Activated CD4-positive, alpha-beta T cell treated with anti-CD3 and anti-CD28 coated beads for 24 hours (primary cell): ENCODE measurements at regions not wholly inside any gene's neighbourhood (a gene's known extent, or its start where the extent isn't known, plus 50 kb on each side); places are given as distances from the start of the nearest gene placed in this dataset.

ENCODE experiments used
- DNase-seq, 2 donors: peaks; one replicate each; pipeline ENCODE4 v3.0.0-alpha.2; 2020; ENCODE audit warnings: low read depth in 2 of 2

DNA sequence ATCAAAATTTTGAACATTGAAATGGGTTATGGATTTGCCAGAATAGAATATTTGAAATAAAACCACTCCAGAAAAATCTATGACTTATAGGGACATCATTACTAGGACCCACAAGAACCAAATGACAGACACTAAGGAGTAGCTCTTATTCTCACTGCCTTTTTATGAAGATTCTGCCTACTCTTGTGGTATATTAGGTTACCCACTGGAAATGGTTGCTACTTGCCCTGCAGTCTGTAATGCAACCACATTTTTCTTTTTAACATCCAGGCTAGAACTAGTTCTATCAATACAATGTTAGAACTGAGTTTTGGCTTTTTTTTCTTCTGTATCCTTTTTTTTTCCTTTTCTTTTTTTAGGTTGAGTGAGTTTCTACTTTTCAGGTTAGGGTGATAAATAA is 158.9 kb downstream of the PPP1R2C start:
- no peak for DNase-seq

DNA sequence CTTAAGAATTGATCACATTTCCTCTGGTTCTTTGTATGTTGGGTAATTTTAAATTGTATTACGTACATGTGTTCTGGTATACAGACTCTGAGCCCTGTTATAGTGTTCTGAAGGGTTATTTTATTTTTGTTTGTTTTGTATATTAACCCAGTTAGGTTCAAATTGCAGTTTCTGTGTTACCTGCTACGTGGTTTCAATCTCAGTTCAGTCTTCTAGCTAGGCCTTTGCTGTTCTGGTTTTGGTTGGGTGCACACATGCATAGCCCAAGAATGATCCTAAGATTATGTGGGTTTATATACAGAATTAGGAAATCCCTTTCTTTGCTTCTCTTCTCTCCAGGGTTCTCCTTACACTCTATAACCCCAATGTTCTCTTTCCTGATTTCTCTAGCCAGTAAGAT is 161.0 kb downstream of the PPP1R2C start:
- DNase-seq, result no peak

DNA sequence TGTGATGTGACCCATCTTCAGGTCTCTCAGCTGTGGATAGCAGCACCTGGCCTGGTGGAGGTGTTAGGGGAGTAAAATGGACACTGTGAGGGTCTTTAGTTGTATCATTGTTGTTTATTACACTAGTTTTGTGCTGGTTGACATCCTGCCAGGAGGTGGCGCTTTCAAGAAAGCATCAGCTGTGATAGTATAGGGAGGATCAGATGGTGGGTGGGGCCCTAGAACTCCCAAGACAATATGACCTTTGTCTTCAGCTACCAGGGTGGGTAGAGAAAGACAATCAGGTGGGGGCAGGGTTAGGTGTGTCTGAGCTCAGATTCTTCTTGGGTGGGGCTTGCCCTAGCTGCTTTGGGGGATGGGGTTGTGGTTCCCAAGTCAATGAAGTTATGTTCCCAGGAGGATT is 162.8 kb downstream of the PPP1R2C start:
- no peak for DNase-seq

DNA sequence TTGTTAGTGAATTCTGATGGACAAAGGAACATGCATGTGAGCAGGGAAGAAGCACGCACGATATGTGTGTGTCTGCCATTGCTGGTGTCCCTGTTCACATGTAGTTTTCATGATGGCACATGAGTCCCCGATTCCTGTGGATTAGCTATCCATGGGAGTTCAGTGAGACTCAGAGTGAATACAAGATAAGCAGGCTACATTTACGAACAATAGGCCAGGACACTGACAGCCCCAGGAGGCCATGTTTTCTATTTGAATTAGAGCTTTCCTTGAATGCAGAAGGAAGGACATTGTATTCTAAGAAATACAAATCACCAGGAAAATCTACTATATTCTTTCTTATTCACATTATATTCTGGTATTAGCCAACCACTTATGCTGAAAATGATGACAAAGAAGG is 171.4 kb downstream of the PPP1R2C start:
- DNase-seq, result no peak

DNA sequence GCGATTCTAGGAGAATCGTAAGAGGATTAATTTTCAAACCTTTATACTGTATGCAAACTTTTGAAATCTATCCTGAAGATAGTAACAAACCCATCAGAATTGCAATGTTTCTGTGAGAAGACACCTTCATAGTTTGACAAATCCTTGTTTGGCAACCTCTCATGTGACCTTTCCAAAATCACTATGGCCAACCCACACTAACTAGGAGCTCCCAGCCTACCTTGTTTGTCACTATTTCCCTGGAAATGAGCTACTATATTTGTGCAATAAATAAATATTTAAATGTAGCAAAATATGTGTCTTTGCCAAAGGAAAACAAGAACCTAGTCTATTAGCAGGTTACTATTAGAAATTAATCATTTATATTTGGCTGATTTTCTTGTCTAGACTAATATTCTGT is 173.7 kb downstream of the PPP1R2C start:
- DNase-seq, result no peak

DNA sequence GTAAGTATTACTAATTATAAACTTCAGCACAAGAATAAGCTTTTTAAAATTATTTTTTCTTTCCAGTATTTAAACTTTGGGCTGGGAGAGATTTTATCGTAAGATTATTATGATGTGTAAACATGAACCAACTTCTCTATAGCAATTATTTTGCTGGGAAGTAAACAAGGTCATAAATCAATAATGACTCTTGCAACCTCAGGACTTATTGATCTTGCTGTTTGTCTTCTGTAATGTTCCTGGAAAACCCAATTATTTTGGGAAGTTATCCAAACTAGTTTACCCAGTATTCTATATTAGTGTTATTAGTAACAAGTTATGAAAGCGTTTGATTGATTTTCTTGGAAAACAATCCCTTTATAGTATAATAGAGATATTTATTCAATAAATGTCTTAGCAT is 174.9 kb downstream of the PPP1R2C start:
- no peak for DNase-seq

DNA sequence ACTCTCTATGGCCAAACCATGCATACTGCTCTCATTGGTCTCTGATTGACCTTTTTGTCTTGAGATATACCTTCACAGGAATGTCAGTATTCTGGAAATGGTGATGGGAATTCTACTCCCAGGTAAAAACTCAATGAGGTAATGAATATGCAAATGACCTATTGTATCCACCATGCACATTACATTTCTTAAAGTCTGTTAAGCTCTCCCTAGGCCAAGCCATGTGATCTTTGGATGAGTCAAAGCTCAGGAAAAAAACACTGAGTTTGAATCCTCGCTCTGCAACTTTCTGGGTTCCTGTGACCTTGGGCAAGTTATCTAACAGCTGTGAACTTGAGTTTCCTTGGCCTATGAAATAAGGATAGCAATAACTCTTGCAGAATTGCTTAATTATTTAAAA is 175.4 kb downstream of the PPP1R2C start:
- DNase-seq, result no peak

DNA sequence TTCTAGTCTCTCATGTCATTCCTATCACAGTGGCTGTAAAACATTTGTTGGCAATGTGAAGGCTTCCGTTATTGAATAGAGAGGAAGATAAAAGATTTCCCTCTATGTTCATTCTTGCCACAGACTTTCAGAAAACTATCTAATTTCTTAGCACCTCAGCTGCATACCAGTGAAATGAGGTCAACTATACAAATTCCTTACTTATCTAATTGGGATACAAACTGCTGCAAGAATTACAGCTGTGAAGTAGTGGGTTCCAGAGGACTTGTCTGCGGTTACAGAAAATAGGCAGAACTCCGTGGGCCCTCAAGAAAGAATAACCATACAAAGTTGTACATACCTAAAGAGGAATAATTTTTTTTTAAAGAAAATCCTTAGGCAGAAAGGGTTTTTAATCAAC is 175.8 kb downstream of the PPP1R2C start:
- DNase-seq, result no peak

DNA sequence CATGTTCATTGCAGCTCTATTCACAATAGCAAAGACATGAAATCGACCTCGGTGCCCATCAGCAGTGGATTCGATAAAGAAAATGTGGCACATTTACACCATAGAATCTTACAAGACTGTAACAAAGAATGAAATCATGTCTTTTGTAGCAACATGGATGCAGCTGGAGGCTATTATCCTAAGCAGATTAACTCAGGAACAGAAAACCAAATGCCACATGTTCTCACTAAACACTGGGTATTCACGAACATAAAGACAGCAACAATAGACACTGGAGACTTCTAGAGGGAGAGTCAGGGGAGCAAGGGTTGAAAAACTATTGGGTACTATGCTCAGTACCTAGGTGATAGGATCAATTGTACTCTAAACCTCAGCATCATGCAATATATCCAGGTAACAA is 180.5 kb downstream of the PPP1R2C start:
- DNase-seq, result no peak

DNA sequence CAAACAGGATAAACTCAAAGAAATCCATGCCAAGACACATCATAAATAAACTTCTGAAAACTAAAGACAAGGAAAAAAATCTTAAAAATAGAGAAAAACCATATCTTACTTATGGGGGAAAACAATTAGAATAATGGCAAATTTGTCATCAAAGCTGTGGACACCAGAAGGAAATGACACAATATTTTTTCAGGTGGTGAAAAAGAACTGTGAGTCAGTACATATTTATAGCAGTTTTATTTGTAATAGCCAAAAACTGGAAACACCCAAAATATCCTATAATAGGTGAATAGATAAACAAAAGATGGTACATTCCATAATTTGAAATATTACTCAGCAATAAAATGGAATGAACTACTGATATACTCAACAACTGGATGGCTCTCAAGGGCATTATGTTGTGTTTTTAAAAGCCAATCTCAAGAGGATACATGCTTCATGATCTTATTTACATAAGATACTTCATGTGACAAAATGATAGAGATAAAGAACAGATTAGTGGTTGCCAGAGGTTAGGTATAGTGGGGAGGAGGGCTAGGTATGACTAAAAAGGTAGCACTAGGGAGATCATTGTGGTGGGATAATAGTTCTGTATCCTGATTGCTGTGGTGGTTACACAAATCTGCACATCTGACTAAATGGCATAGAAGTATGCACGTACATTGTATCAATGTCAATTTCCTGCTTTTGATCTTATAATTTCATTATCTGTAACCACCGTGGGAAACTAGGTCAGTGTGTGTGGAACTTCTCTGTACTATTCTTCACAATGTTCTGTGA is 191.9 kb downstream of the PPP1R2C start:
- no peak for DNase-seq

DNA sequence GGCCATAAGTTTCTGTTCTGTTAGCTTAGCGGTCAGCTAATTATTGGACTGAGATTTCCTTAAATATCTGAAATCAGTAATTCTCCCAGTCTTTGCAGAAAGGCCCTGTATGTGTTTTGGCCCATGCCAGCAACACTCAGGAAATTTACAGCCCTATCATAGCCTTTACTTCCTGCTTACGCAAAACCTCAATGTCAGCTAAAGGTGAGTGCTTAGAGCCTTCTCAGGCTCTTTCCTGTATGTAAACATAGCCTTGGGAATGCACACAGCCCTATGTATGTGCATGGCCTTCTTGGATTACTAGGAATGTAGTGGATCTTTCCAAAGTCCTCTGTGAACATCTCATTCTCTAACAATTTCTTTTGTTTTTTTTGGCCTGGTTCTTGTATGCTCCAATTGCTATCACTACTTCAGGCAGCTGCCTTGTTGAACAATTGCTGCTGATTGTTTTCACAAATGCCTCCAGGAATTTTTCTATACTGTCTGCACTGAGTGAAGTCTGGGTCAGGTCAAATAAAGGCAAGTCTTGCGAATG is 200.0 kb downstream of the PPP1R2C start:
- DNase-seq, result no peak

DNA sequence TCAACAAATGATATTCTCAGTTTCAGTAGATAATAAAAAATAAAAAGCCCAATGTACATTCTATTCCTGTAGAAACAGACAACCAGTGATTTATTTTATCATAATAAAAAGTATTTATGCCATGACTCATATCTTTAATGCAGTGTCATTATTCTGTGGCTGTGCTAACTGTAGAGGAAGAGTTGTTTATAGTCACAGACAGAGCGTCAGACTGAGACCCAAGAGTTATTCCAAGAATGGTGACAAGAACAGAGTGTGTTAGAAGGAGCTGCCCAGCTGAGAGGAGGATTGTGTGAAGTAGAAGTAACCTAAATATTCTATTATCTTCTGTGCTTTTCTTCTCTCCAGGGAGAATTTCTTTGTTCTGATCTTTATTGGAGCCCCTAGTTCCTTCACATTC is 210.7 kb downstream of the PPP1R2C start:
- no peak for DNase-seq

DNA sequence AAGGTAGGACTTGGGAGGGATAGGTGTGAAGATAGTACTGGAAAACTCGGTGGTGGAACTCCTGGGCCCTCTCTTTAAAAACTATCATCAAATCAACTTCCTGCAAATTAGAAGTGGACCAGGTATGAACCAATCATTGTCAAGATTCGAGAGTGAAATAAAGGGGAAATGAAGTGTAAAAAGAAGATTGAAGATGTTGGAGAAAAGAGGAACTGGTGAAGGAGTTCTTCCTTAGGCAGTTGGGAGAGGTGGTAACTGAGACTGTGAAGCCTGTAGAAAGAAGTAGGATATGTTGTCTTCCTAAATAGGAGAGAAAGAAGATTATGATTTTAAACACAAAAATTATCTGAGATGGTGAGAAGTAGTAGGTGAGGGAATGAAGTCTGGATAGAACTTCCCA is 212.2 kb downstream of the PPP1R2C start:
- DNase-seq, result no peak

DNA sequence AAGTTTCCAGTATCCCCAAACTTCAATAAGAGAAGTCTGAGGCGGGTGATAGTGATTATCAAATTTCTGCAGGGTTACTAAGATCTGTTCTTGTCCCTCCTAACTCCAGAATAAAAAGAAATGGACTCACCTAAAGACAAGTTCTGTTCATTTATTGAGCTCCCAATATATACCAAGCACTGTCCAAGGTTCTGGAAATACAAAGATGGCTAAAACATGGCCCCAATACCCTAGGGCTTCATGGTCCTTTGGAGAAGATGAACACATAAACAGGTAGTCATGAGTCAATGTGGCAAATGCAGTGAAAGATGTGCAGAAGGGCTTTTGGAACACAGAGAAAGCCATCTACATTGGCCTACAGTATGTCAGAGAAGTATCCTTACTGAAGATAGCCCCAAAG is 231.2 kb downstream of the PPP1R2C start:
- no peak for DNase-seq

DNA sequence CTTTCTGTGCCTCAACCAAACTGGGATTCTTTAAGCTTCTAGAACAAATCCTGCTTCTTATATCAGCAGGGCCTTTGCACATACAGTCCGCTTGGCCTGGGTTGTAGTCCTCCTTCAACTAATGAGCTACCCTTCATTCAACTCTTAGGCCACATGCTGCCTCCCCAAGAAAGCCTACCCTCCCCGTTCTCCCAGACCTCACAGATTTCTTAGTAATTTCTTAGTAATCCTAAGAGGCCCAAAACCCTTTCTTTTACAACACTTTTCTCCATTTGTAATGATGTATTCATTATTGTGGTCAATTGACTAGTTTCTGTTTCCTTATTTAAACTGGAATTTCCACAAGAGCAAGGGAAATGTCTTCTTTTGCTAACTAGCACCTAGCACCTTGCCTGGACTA is 233.1 kb downstream of the PPP1R2C start:
- no peak for DNase-seq

DNA sequence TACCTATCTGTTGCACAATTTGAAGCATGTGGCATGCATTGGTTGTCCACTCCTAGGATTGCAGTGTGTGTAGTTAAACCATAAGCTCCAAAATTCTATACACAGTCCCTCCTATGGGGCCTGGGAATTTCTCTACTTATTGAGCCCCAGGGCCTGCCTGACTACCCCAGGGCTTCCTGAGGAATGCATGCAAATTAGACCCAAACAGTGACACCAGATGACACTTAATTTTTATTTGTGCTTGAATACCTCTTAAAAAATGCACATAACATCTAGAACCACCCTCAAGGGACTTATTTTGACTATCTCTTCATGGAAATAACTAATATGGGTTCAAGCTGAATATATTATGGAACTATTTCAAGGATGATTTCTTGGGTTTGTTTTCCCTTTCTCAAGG is 236.4 kb downstream of the PPP1R2C start:
- DNase-seq, result no peak

DNA sequence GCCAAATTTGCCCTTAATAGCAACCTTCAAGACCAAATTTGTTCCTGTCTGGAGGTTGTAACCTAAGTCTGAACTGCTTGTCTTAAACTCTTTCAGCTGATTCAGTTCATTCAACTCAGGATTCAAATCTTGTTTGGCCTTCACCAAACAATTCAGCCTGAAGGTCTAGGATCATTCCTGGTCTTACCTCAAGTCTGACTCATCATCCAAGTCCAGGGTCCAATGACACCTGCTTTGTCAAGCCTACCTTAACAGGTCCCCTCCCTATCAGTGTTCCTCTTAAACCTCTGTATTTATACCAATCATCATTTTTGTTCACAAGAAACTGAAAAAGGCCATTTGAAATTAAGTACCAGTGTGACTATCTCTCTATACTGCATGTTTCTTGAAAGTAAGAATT is 237.8 kb downstream of the PPP1R2C start:
- no peak for DNase-seq

DNA sequence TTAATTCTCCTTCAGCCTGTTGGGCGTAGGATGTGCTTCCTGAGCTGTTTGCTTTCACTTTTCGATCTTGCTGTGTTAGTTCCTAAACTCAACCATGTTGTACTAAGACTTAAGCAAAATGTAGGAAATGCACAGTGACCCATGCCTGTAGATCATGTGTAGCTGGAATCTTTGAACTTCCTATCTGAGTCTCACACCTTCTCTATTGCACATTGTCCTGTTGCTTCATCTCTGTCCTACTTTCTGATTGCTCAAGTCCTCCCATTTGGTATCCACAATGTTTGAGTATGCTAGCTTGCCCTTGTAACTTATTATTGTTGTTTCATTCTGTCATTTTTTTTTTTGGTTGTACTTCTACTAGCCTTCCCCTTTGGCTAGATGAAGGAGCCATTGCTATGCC is 239.6 kb downstream of the PPP1R2C start:
- no peak for DNase-seq

DNA sequence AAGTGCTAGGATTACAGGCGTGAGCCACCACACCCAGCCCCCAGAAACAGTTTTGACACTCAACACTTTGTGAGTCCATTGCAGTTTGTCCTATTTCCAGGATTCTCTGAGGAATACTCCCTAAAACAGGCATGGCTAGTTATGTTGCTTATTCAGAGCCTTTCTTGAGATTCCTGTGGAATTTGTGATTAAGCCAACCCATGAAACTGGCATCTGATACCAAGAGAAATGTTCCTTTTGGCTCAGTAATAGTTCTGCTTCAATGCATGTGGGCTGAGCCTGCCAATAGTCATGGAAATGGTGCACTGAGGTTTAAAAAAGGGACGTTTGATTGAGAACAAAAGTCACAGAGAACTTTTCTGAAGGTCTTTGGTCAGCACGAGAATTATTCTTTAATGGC is 241.7 kb downstream of the PPP1R2C start:
- no peak for DNase-seq

DNA sequence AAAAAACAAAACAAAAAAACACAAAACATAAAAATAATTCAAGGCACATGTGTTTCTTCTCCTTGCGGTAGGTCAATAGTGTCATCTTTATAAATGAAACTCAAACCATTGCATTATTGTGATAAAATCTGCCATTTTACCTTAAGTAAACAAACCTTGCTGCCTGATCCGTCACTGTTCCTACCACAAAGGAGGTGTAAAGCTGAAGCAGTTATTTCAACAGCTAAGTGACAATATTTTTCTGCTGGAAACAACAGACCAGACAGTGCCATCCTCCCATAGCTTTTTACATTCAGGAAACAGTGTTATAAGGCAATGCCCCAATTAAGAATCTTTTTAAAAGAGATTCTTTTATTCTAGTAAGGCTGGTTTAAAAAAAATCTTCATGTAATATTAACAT is 242.7 kb downstream of the PPP1R2C start:
- DNase-seq, result no peak

DNA sequence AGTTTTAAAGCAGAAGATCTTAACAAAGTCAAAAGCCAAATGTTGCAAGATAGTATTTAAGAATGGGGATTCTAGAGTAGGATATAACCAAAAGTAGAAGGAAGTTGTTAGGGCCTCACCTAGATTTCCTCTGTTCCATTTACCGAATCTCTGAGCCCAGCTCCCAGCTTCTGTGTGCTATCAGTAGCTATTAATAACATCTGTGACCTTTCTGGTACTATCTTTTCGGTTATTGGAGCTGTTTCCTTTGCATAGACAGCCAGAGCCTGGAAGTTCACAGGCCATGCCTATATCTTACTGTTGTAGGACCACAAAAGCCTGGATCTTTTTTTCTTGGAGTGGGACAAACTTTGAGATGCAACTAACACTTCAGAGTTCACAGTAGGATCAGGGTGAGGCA is 244.2 kb downstream of the PPP1R2C start:
- DNase-seq, result no peak

DNA sequence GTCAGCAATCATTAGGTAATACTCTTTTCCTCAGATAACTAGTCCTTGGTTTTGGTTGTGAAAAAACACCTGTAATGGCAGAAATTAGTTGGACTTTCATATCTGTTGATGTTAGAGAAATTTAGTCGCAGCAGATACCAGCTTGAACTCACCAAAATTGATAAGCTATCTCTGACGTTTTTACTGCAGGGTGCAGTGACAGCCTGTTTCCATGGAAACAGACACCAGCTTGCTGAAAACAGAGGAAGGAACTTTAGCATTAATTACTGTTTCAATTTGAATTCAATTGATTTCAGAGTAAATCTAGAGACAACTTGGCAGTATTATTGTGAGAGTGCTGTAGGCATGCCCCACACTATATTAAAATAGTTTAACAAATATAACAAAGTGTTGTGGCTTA is 246.5 kb downstream of the PPP1R2C start:
- no peak for DNase-seq

DNA sequence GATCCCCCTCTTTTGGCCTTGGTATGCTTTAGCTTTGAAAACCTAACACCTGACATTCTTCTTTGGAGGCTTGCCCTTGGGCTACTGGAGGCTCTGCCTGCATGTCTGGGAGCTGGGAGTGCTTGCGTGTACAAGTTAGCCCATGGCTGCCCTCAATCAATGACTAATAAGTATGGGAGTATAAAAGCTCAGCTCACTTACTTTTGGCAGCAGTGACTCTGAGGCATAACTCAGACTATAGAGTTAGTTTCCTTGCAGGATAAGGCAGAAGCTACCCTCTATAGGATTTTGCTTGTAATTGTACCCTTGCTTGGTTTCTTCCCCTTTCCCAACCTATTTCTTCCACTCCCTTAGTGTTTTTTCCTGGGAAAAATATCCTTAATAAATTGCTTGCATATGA is 247.9 kb downstream of the PPP1R2C start:
- DNase-seq, result no peak

DNA sequence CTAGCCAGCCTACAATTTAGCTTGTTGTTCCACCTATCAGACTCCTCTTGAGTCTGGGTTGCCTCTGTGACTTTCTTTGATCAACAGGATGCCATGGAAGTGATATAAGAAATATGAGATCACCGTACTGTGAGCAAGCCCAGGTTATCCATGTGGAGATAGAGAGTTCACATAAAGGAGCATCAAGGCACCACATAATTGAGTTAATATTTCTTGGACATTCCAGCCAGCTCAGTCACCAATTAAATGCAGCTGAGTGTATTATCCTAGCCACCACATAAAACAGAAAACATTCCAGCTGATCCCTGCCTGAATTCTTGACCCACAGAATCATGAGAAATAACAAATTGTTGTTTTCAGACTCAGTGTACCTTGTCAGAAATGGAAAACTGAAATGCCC is 253.6 kb downstream of the PPP1R2C start:
- DNase-seq, result no peak
